T-helper 2 cell (primary cell): ENCODE measurements at regions not wholly inside any gene's neighbourhood (a gene's known extent, or its start where the extent isn't known, plus 50 kb on each side); places are given as distances from the start of the nearest gene placed in this dataset.

ENCODE experiments used
- DNase-seq, 5 experiments: peaks; one replicate each; pipeline versions ENCODE4 v3.0.0 to v3.0.0-alpha.2; 2012 to 2022

DNA sequence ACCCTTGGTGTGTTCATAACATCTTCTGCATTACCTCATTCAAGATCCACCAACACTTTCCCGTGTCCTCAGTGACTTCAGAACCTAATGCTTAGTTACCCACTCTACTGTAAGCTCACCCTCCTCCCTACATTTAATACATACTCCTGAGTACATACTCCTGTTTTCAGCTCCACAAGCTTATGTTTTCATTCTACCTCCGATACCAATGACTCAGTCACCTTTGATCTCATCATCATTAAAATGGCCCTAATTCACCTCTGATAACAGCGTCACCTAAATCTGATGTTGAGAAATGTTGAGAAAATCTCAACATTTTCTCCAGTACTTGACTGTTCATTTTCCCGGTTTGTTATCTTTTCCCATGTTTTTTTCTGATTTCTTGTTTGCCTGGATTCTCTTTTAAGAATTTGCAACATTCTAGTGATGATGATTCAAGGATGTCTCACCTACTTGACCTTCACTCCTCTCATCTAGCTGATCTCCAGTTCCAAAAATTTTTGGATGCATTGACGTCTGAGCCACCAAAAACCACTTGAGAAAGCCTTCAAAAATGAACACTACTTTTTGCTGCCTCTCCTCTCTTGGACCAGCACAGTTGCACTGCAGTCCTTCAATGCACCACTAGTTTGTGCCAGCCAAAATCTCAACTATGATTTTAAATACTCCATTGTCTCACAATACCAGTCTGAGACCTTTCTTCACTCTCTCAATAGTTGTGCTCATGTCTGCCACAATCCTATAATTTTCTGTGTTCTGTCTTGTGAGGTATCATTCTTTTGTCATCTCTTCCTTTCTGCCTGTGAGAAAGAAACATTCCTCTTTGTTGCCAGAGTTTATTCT is 220.7 kb upstream of the SEMA6D start:
- no peak for DNase-seq

DNA sequence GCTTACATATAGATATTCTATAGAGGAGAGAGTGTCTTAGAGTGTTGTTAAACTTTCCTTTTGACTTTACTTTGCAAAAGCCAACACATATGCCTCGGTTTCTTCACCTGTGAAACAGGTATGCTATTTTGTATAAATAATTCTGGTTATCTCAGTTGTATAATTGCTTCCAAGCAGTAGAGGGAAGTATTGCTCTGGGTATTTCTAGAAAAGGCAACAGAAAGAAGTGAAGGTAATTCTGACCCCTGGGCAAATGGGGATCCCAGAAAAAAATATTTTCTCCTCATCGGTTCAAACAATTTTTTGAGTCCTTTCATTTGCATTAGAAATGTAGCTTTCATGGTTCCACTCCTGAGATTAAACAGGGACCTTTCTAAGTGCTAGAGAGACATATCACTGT is 216.5 kb upstream of the SEMA6D start:
- no peak for DNase-seq

- DNase-seq, result no peak
These were observed 215.3 kb upstream of the SEMA6D start for GRCh38 chr15:47502041-47502440.

DNA sequence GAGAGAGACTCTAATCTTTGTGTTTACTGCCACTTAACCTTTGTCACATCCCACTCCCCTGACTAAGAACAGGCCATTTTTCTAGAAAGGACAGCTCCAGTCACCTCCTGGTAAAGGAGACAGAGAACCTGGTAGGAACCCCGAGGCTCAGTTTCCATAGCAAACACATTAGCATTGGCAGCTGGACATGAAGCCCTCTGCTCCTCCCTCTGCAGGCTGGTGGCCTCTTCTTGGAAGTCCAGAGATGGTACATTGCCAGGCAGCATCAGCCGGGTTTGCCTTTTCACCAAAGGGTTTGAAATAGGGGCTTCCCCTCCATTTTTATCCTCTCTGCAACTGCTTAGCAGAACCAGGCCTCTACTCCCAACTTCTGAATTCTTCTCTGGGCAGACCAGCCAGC is 213.4 kb upstream of the SEMA6D start:
- no peak for DNase-seq

GRCh38 chr15:47504624-47505256 is 212.6 kb upstream of the SEMA6D start:
- DNase-seq, result no peak

- no peak for DNase-seq
These were observed 211.5 kb upstream of the SEMA6D start for GRCh38 chr15:47505712-47506328.

- no peak for DNase-seq
These were observed 210.8 kb upstream of the SEMA6D start for GRCh38 chr15:47506329-47507100.

- DNase-seq, result no peak
These were observed 209.9 kb upstream of the SEMA6D start for GRCh38 chr15:47507221-47507985.

- no peak for DNase-seq
These were observed 206.0 kb upstream of the SEMA6D start for GRCh38 chr15:47511261-47511660.

DNA sequence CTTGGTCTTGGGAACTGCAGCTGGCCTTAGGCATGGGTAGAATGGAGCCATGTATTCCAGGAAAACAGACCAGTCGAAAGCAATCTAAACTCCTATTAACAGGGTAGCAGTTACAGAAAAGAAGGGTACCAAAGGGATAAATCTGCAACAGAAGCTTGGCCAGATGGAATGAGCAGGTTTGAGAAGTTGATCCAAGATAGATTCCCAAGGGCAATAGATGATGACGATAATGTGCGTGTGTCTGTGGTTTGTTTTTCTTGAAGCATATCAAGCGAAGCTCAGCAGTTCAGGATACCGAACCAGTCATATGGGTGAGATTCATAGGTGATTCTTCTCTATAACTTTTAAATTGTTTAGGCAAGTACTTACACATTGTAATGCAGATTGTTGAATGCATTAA is 203.8 kb upstream of the SEMA6D start:
- DNase-seq, result no peak

DNA sequence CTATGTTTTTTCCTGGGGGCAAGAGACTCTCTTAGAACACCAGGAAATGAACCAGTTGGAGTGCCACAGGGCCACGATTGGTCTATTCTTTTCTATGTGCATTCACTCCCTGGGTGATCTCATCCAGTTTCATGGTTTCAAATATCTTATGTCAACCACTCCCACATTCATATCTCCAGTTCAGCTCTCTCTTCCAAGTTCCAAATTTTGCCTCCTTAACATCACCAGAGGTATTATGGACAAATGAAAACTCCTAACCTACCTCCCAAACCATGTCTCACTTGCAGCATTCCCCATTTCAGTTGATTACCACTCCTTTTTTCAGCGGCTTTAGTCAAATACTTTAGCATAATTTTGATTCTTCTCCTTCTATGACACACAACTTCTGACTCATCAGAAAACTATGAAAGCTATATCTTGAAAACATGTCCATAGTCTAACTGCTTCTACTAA is 203.1 kb upstream of the SEMA6D start:
- DNase-seq, result no peak

- no peak for DNase-seq
These were observed 200.7 kb upstream of the SEMA6D start for GRCh38 chr15:47516558-47516957.

GRCh38 chr15:47516972-47517371 is 200.3 kb upstream of the SEMA6D start:
- DNase-seq, result no peak

- DNase-seq, result no peak
These were observed 199.6 kb upstream of the SEMA6D start for GRCh38 chr15:47517737-47518136.

GRCh38 chr15:47523681-47524475 is 193.4 kb upstream of the SEMA6D start:
- no peak for DNase-seq

- no peak for DNase-seq
These were observed 188.1 kb upstream of the SEMA6D start for GRCh38 chr15:47529241-47529640.

DNA sequence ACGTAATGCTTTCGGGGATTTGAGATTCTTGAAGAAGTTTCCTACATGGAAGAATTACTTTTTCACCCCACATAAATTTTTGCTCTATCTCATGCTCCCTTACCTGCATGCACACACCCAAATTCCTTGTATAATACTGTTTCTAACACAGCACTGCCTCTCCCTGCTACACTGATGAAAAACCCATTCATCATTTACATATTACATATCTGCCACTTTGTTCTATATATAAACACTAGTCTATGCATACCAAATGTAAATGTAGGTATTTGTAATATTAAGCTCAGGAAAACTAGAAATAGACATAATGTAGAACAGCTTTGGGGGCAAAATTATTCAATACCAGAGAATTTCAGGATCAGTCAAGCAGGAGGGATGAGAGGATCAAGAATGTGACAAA is 182.6 kb upstream of the SEMA6D start:
- DNase-seq, result no peak

DNA sequence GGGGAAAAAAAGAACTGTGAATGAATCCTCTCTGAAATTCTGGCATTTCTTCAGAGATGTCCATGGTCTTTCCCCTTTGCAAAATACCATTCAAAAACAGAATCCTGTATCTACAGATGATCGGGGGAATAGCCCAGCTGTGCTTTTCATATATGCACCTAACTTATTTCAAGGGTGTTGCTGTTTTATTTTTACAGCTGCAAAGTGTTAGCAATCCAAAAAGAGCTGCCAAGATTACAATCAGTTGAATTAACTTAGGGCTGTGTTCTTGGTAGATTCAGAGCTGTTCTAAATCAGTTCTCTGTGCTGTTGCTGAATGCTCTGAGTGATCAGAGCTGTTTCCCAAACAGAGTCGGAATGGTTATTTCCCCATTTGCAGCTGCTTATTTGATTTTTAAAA is 175.7 kb upstream of the SEMA6D start:
- no peak for DNase-seq

- DNase-seq, result no peak
These were observed 174.9 kb upstream of the SEMA6D start for GRCh38 chr15:47542312-47542989.

DNA sequence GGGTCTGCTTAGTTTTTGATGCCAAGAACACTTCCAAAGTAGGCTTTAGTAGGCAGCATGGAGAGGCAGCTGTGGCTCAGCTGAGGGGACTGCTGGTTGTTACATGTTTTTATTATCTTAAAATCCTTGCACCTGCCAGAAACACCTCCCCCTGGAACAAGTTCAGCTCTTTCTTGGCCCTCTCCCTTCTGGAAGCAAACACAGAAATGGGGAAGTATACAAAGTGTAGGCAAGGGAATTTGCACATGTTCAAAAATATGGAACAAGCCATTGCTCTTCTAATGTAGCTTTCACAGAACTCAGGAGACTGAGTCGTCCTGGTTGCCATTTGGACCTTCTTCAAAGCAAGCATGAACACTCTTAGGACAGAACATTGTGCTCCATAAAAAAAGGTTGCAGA is 169.1 kb upstream of the SEMA6D start:
- DNase-seq, result no peak

DNA sequence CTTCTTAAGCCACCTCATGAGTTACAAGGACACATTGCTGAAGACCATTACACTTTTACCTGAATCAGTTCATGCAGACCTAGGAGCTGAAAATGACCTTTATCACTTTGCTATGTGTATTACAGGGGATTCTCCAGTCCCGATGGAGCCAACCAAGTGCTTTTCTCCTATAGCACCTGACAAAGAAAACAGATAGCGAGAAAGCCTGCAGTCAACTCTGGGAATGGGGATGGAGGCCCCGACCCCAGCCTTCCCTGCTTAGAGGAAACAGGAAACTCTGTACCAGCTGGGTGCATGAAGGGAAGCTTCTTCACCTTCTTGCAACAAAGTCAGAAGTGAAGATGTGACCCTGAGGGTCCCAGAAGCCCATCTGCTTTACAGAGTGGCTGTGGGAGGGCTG is 168.3 kb upstream of the SEMA6D start:
- DNase-seq, result no peak
